ENCODE measurements at regions not wholly inside any gene's neighbourhood (a gene's known extent, or its start where the extent isn't known, plus 50 kb on each side); places are given as distances from the start of the nearest gene placed in this dataset.
"Not testable (repeated sequence)": the region's sequence is repeated elsewhere in the genome, so short reads cannot be mapped to it uniquely, and the experiment has no call there.

DNA sequence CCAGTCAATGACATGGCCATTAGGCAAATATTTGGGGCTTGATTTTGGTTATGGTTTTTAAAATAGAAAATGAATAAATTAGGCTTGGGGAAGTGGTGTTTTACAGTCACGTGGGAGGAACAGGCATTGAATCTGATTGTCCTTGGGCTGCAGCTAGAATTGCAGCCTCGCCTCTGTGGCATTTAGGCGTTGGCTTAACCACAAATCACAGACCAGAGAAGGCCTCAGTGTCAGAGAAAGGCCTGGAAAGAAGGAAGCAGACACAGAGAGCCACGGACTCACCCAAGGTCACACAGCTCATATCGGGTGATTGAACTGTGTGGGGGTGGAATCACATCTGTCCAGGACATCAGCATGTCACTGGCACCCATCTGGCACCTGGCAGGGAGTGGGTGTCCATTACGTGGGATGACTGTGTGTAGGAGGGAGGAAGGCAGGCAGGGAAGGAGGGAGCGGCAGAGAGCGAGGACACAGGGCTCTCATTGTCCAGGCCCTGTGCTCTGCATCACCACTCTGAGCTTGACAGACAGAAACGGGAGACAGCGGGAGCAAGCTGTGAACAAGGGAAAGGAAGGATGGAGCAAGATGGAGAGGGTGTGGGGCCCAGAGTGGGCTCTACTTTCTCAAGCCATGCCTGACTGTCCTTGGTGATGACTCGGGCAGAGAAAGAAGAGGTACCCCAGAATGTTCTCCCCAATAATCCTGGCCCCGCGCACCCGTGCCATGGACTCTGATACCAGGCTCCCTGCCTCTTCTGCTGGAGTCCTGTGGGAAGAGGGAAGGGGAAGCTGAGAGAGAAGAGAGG lies 186.4 kb downstream of the FAM43A start:
- TF ChIP-seq, protein P1, sequence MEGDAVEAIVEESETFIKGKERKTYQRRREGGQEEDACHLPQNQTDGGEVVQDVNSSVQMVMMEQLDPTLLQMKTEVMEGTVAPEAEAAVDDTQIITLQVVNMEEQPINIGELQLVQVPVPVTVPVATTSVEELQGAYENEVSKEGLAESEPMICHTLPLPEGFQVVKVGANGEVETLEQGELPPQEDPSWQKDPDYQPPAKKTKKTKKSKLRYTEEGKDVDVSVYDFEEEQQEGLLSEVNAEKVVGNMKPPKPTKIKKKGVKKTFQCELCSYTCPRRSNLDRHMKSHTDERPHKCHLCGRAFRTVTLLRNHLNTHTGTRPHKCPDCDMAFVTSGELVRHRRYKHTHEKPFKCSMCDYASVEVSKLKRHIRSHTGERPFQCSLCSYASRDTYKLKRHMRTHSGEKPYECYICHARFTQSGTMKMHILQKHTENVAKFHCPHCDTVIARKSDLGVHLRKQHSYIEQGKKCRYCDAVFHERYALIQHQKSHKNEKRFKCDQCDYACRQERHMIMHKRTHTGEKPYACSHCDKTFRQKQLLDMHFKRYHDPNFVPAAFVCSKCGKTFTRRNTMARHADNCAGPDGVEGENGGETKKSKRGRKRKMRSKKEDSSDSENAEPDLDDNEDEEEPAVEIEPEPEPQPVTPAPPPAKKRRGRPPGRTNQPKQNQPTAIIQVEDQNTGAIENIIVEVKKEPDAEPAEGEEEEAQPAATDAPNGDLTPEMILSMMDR (IDR thresholded peaks at IDR 0.05; ENCODE audit: low read depth, low read length, missing control alignments), result no peak
- no peak overlapping the region for H3K4me3 ChIP-seq (ENCODE audit: low read depth, low read length)
- no peak for DNase-seq (ENCODE audit: low read depth)

DNA sequence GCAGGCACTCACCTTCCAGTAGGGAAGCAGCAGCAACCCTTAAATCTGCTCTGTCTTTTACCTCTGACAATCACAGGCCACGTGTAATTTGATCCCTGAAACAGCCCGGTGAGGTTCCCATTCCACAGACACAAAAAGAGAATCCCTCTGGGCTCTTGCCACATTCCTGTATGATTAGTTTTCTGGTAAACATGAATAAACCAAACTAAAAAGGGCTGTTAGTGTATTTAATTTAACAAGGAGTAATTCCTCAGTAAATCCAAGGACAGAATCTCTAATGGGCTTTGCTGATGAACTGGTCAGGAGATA lies 186.9 kb downstream of the FAM43A start:
- no peak overlapping the region for H3K4me3 ChIP-seq (ENCODE audit: low read depth, low read length)
- TF ChIP-seq, protein P1 (IDR thresholded peaks at IDR 0.05; ENCODE audit: low read depth, low read length, missing control alignments), result no peak
- no peak for DNase-seq (ENCODE audit: low read depth)

DNA sequence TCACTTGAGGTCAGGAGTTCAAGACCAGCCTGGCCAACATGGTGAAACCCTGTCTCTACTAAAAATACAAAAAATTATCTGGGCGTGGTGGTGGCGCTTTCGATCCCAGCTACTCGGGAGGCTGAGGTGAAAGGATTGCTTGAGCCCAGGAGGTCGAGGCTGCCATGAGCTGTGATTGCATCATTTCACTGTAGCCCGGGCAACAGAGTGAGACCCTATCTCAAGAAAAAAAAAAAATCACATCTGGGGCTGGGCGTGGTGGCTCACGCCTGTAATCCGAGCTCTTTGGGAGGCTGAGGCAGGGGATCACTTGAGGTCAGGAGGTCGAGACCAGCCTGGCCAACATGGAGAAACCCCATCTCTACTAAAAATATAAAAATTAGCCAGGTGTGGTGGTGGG lies 187.8 kb downstream of the FAM43A start:
- H3K4me3 ChIP-seq (ENCODE audit: low read depth, low read length); DNase-seq (ENCODE audit: low read depth): not testable (repeated sequence)

DNA sequence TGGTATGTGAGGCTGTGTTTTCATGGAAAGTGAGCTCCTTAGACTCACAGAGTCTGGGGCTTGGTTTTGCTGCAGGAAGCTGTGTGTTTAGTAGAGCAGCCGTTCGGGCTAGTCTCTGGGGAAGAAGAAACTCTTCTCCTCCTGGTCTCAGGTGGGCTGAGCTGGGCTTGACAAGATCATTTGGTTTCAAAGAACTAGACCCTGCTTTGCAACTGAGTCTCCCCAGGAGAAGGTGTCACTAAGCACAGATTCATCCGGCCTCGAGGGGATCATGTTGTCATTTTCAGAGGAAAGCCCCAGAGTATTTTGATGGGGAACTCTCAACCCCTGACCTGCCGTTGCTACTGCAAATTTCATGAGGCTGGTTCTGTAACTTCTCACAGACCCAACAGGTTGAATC lies 188.5 kb downstream of the FAM43A start:
- H3K4me3 ChIP-seq (ENCODE audit: low read depth, low read length), result no peak overlapping the region
- TF ChIP-seq, protein P1 (IDR thresholded peaks at IDR 0.05; ENCODE audit: low read depth, low read length, missing control alignments), result no peak
- DNase-seq (ENCODE audit: low read depth), result no peak

DNA sequence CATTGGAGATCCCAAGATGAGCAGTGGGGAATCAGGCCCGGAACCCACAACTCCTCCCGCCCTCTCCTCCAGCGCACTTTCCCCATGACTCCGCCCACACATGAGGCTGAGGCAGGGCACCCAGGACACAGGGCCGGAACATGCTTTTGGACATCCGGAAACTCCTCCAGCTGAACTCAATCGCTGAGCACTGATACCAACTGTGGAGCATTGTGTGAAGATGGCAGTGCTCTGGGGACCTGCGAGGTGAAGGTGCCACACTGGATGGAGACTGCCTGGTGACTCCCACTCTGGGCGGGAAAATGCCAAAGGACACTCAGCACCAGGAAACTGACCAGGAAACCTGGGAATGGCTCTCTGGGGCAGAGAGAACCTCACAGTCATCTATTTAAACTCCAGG lies 189.1 kb downstream of the FAM43A start:
- no peak overlapping the region for H3K4me3 ChIP-seq (ENCODE audit: low read depth, low read length)
- TF ChIP-seq, protein P1 (IDR thresholded peaks at IDR 0.05; ENCODE audit: low read depth, low read length, missing control alignments), result no peak
- no peak for DNase-seq (ENCODE audit: low read depth)

DNA sequence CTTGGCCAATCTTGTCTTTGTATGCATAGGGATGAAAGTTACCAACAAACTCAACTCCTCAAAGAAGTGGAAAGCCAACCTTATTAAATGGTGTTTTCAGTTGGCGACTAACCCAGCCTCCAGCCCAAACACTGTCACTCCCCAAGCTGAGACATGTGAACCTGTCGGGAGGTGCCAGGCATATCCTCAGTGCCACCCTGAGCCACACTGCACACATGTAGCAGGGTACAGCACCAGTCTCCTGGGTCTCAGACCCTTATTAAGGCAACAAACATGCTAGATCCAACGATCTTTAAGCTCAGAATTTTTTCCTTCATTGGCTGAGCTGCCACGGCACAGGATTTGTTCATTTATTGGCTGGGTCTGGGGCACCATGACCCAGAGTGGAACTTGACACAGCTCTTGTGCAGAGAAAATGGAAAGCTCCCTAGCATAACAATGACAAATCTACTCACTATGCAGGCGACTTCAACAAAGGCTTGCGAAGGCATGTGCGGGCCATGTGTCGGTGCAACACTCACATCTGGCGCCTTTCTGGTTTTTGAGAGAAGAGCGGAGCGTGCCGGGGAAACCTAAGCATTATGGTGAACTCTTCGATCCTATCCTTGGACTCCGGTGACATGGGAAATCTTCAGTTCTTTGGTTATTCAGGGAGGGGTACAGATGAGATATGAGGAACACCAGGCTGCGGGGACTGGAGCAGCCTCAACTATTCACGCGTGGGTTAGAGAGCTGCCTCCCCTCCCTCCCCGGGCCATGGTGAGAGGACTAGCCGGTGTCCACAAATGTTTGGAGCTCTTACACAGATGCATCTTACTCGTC lies 190.1 kb downstream of the FAM43A start:
- no peak for DNase-seq (ENCODE audit: low read depth)
- H3K4me3 ChIP-seq (ENCODE audit: low read depth, low read length), result no peak overlapping the region
- TF ChIP-seq, protein P1 (IDR thresholded peaks at IDR 0.05; ENCODE audit: low read depth, low read length, missing control alignments), result no peak

DNA sequence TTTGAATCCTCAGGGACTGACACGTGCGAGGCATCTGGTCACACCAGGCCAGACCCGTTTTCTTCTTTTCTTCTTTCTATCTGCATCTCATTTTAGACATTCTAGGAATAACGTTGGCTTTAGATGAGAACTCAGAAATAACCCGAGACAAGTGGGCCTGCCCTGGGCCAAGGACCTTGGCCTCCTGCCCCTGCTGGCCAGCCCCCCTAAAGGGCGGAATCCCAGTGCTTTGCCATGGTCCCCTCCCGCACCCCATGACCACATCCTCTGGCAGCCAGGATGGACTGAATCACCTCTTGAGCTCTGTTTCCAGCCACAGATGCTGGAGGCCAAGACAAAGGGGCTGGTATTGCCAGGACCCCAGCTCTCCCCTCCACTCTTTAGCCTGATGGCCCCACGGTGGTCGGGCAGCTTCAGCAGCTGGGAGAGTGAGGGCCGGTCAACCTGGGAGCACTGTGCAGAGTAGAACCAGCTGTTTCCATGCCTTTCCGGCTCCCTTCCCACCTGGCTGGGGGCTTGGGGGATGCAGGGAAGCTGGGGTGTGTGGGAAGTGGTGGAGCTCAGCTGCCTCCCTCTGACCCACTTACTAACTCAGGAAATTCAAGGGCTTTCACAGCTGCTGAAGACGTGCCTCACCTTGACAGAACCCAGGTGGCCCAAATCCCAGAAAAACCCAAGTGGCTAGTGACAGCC lies 190.9 kb downstream of the FAM43A start:
- no peak for DNase-seq (ENCODE audit: low read depth)
- TF ChIP-seq, protein P1 (IDR thresholded peaks at IDR 0.05; ENCODE audit: low read depth, low read length, missing control alignments), result no peak

More for the DNA sequence above, 190.9 kb downstream of the FAM43A start:
- H3K4me3 ChIP-seq (ENCODE audit: low read depth, low read length), result no peak overlapping the region

Data from GM12864 (cell line).